A673 (cell line): ENCODE measurements at regions not wholly inside any gene's neighbourhood (a gene's known extent, or its start where the extent isn't known, plus 50 kb on each side); places are given as distances from the start of the nearest gene placed in this dataset.
"Not testable (repeated sequence)": the region's sequence is repeated elsewhere in the genome, so short reads cannot be mapped to it uniquely, and the experiment has no call there.

Experiments used
- BruUV-seq: library from RNA; stranded (reverse); fragments of 400-500 nt; replicated peaks from 2 replicates; lab custom pipeline; 2021; lab: Mats Ljungman, UMichigan
- CTCF ChIA-PET: fragments of 300-600 bp; sonication (Branson Sonifier 250); formaldehyde crosslinking; loops from one replicate; lab custom pipeline; 2022; ENCODE audit warnings: antibody characterized with exemption; lab: Charles Lee
- POLR2A ChIA-PET: fragments of 300-600 bp; sonication (Branson Sonifier 250); formaldehyde crosslinking; loops from one replicate; lab custom pipeline; 2022; ENCODE audit warnings: antibody characterized with exemption; ENCODE audit not compliant: low non-redundant PET; lab: Charles Lee
- DNase-seq: peaks from one replicate; pipeline ENCODE4 v3.0.0-alpha.2; 2015; ENCODE audit warnings: low spot score
- H3K27ac ChIP-seq: fragments of 200-600 bp; sonication (generic); 2 replicates; pipeline ENCODE4 v1.5.1; 2016; ENCODE audit warnings: mixed run types, low read depth, mild to moderate bottlenecking, mixed read lengths, antibody characterized with exemption, low read length; ENCODE audit not compliant: poor library complexity, severe bottlenecking
- H3K27me3 ChIP-seq: fragments of 200-600 bp; sonication (generic); replicated peaks from 2 replicates; pipeline ENCODE4 v1.6.1; 2017; ENCODE audit warnings: mixed run types, low read depth, mild to moderate bottlenecking, mixed read lengths, antibody characterized with exemption, low read length; ENCODE audit not compliant: insufficient read depth, poor library complexity
- H3K36me3 ChIP-seq: fragments of 200-600 bp; sonication (generic); 2 replicates; pipeline ENCODE4 v1.6.1; 2016; ENCODE audit warnings: mixed run types, mild to moderate bottlenecking, mixed read lengths, antibody characterized with exemption, low read length; ENCODE audit not compliant: insufficient read depth, poor library complexity, severe bottlenecking
- H3K4me1 ChIP-seq: fragments of 200-600 bp; sonication (generic); 2 replicates; pipeline ENCODE4 v1.6.1; 2017; ENCODE audit warnings: mixed run types, mild to moderate bottlenecking, mixed read lengths, antibody characterized with exemption, low read length; ENCODE audit not compliant: insufficient read depth, poor library complexity, severe bottlenecking
- H3K4me3 ChIP-seq: fragments of 200-600 bp; sonication (generic); 2 replicates; pipeline ENCODE4 v1.5.1; 2016; ENCODE audit warnings: low read depth, mixed run types, mild to moderate bottlenecking, mixed read lengths, low read length; ENCODE audit not compliant: poor library complexity, severe bottlenecking
- H3K9me3 ChIP-seq: fragments of 200-600 bp; sonication (generic); 2 replicates; pipeline ENCODE4 v1.6.1; 2016; ENCODE audit warnings: mixed run types, low read depth, mild to moderate bottlenecking, mixed read lengths, antibody characterized with exemption, low read length; ENCODE audit not compliant: poor library complexity, severe bottlenecking
- CTCF ChIP-seq: fragments of 300-800, 200-600 bp; sonication (generic); conservative IDR thresholded peaks from 2 replicates; pipeline ENCODE4 v1.5.1; 2017; ENCODE audit warnings: low read depth, mild to moderate bottlenecking, antibody characterized with exemption, low read length, moderate library complexity, mixed read lengths
- EZH2 ChIP-seq: fragments of 200-600 bp; sonication (generic); IDR thresholded peaks from 2 replicates; pipeline ENCODE4 v1.6.1; 2017; ENCODE audit warnings: borderline replicate concordance, low read depth, mild to moderate bottlenecking, mixed read lengths, antibody characterized with exemption, low read length; ENCODE audit not compliant: poor library complexity, severe bottlenecking
- intact Hi-C: fragments of 100-400 bp; cut with micrococcal nuclease; formaldehyde crosslinking; loops from one replicate; pipeline ENCODE4 v1.10.0; 2022; ENCODE audit not compliant: unreplicated experiment

- CTCF ChIA-PET = no interaction called here
These were observed 168.7 kb downstream of the POTEB3 start for GRCh38 chr15:21271566-21271965.

GRCh38 chr15:21270474-21270873 is 169.8 kb downstream of the POTEB3 start:
- peaks cover 23% of the 10 kb centered on the region for H3K9me3 ChIP-seq
- no peaks in the 10 kb centered on the region for H3K36me3 ChIP-seq
- TF ChIP-seq EZH2 (no peak), CTCF (no peak)
- no peak overlapping the region for H3K27ac ChIP-seq
- ChIA-PET POLR2A (no interaction called here), CTCF (no interaction called here)
- DNase-seq = peak; percentile 50
- H3K4me1 ChIP-seq = peaks cover 24% of the 10 kb centered on the region
- BruUV-seq = no TSS peak
- H3K4me3 ChIP-seq = no peak overlapping the region
- intact Hi-C loops = no loop called here
- H3K27me3 ChIP-seq = no peaks in the 10 kb centered on the region

More at GRCh38 chr15:21271566-21271965, 168.7 kb downstream of the POTEB3 start:
- Histone ChIP-seq H3K36me3 (no peaks in the 10 kb centered on the region), H3K4me3 (no peak overlapping the region), H3K27ac (no peak overlapping the region), H3K9me3 (peaks cover 16% of the 10 kb centered on the region), H3K4me1 (peaks cover 24% of the 10 kb centered on the region), H3K27me3 (no peaks in the 10 kb centered on the region)
- no TSS peak for BruUV-seq
- POLR2A ChIA-PET = no interaction called here
- TF ChIP-seq EZH2 = no peak
- no peak for TF ChIP-seq CTCF
- peak; percentile 46 for DNase-seq
- intact Hi-C loops = no loop called here

GRCh38 chr15:21269673-21270072 is 170.6 kb downstream of the POTEB3 start:
- POLR2A ChIA-PET = not testable (repeated sequence)

GRCh38 chr15:21269121-21269520 is 171.2 kb downstream of the POTEB3 start:
- no peak for DNase-seq
- H3K9me3 ChIP-seq = peaks cover 26% of the 10 kb centered on the region
- POLR2A ChIA-PET = no interaction called here
- no peaks in the 10 kb centered on the region for H3K36me3 ChIP-seq
- TF ChIP-seq EZH2 = no peak
- no peak for TF ChIP-seq CTCF
- CTCF ChIA-PET = no interaction called here
- intact Hi-C loops = no loop called here
- peaks cover 24% of the 10 kb centered on the region for H3K4me1 ChIP-seq
- BruUV-seq = no TSS peak
- no peak overlapping the region for H3K27ac ChIP-seq
- H3K4me3 ChIP-seq = no peak overlapping the region
- H3K27me3 ChIP-seq = no peaks in the 10 kb centered on the region

More at GRCh38 chr15:21269673-21270072, 170.6 kb downstream of the POTEB3 start:
- intact Hi-C loops, BruUV-seq, CTCF ChIA-PET, H3K36me3 ChIP-seq, DNase-seq, H3K27me3 ChIP-seq, H3K27ac ChIP-seq, H3K4me3 ChIP-seq: not testable (repeated sequence)
- H3K9me3 ChIP-seq = peaks cover 23% of the 10 kb centered on the region
- H3K4me1 ChIP-seq = peaks cover 24% of the 10 kb centered on the region
